WERI-Rb-1 (cell line): ENCODE measurements at regions not wholly inside any gene's neighbourhood (a gene's known extent, or its start where the extent isn't known, plus 50 kb on each side); places are given as distances from the start of the nearest gene placed in this dataset.

Experiments
- DNase-seq: peaks from one replicate; pipeline ENCODE4 v3.0.0-alpha.2; 2020
- H3K27ac ChIP-seq: fragments of 250-450 bp; sonication (Bioruptor Pico); 2 replicates; pipeline ENCODE4 v1.5.1; 2020; ENCODE audit warnings: mild to moderate bottlenecking, moderate library complexity
- H3K27me3 ChIP-seq: fragments of 250-450 bp; sonication (Bioruptor Pico); 2 replicates; pipeline ENCODE4 v1.5.1; 2021; ENCODE audit warnings: mild to moderate bottlenecking, low read depth, moderate library complexity; ENCODE audit not compliant: insufficient read depth, severe bottlenecking
- H3K36me3 ChIP-seq: fragments of 250-450 bp; sonication (Bioruptor Pico); 2 replicates; pipeline ENCODE4 v1.5.1; 2020; ENCODE audit warnings: mild to moderate bottlenecking, moderate library complexity
- H3K4me3 ChIP-seq: 2 replicates; pipeline ENCODE4 v1.5.1; 2011; ENCODE audit warnings: low read depth, mild to moderate bottlenecking, control low read depth, low read length
- H3K9me3 ChIP-seq: fragments of 250-450 bp; sonication (Bioruptor Pico); 2 replicates; pipeline ENCODE4 v1.5.1; 2021; ENCODE audit warnings: mild to moderate bottlenecking, moderate library complexity; ENCODE audit not compliant: severe bottlenecking
- CTCF ChIP-seq: IDR thresholded peaks from 2 replicates; pipeline ENCODE4 v1.5.1; 2011; ENCODE audit warnings: low read depth, mild to moderate bottlenecking, control low read depth, inconsistent platforms, low read length

- Histone ChIP-seq H3K27me3 (no peaks in the 10 kb centered on the region), H3K4me3 (no peak overlapping the region), H3K36me3 (no peaks in the 10 kb centered on the region), H3K27ac (no peak overlapping the region), H3K9me3 (no peaks in the 10 kb centered on the region)
- no peak for TF ChIP-seq CTCF
- no peak for DNase-seq
Observed at GRCh38 chr6:9398767-9399373, 963.5 kb upstream of the SLC35B3 start.

- no peaks in the 10 kb centered on the region for H3K27me3 ChIP-seq
- no peak for TF ChIP-seq CTCF
- H3K36me3 ChIP-seq = no peaks in the 10 kb centered on the region
- H3K4me3 ChIP-seq = no peak overlapping the region
- peak; percentile 42 for DNase-seq
- no peak overlapping the region for H3K27ac ChIP-seq
- no peaks in the 10 kb centered on the region for H3K9me3 ChIP-seq
Observed at GRCh38 chr6:9398071-9398766, 962.9 kb upstream of the SLC35B3 start.

GRCh38 chr6:9388596-9388995 lies 953.3 kb upstream of the SLC35B3 start:
- Histone ChIP-seq H3K36me3 (no peaks in the 10 kb centered on the region), H3K4me3 (no peak overlapping the region), H3K27me3 (no peaks in the 10 kb centered on the region), H3K9me3 (no peaks in the 10 kb centered on the region), H3K27ac (no peak overlapping the region)
- no peak for TF ChIP-seq CTCF
- DNase-seq = no peak

GRCh38 chr6:9380568-9380967 lies 945.2 kb upstream of the SLC35B3 start:
- H3K27ac ChIP-seq = no peak overlapping the region
- DNase-seq = no peak
- H3K9me3 ChIP-seq = no peaks in the 10 kb centered on the region
- no peaks in the 10 kb centered on the region for H3K27me3 ChIP-seq
- no peaks in the 10 kb centered on the region for H3K36me3 ChIP-seq
- no peak overlapping the region for H3K4me3 ChIP-seq
- no peak for TF ChIP-seq CTCF

GRCh38 chr6:9373308-9373707 lies 938.0 kb upstream of the SLC35B3 start:
- no peaks in the 10 kb centered on the region for H3K36me3 ChIP-seq
- H3K4me3 ChIP-seq = no peak overlapping the region
- H3K9me3 ChIP-seq = no peaks in the 10 kb centered on the region
- H3K27me3 ChIP-seq = no peaks in the 10 kb centered on the region
- TF ChIP-seq CTCF = no peak
- H3K27ac ChIP-seq = no peak overlapping the region
- no peak for DNase-seq

- TF ChIP-seq CTCF = no peak
- DNase-seq = no peak
- no peak overlapping the region for H3K4me3 ChIP-seq
- H3K9me3 ChIP-seq = no peaks in the 10 kb centered on the region
- H3K27me3 ChIP-seq = no peaks in the 10 kb centered on the region
- no peak overlapping the region for H3K27ac ChIP-seq
- H3K36me3 ChIP-seq = no peaks in the 10 kb centered on the region
Observed at GRCh38 chr6:9370480-9370879, 935.1 kb upstream of the SLC35B3 start.
